RKO (cell line): ENCODE measurements at regions not wholly inside any gene's neighbourhood (a gene's known extent, or its start where the extent isn't known, plus 50 kb on each side); places are given as distances from the start of the nearest gene placed in this dataset.
A peak's percentile ranks its signal among the peaks of the same experiment; 100 is the strongest.
"Not testable (repeated sequence)": the region's sequence is repeated elsewhere in the genome, so short reads cannot be mapped to it uniquely, and the experiment has no call there.

ENCODE experiments used
- DNase-seq: peaks from one replicate; pipeline ENCODE4 v3.0.0-alpha.2; 2016; ENCODE audit warnings: low spot score

GRCh38 chr4:14110407-14110806, 482.9 kb upstream of the BOD1L1 start:
- peak; percentile 0 for DNase-seq

DNA sequence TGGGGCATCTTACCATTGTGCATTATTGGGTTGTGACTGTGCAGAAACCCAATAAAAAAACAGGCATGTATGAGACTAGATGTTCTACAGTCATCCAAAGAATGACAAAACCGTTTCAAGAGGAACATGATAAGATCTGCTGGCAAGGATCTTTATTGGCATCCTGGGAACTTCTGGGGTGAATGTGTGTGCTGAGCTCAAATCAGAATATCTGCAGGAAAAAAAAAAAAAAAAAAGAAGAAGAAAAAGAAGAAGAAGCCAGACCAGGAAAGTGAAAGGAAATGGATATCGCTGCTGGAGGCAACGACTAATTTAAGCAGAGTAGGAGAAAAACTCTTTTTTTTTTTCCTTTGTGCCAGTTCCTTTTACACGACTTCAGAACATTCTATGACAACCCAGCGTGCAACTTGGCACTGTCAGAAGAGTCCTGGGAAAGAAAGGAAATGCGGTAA, 484.2 kb upstream of the BOD1L1 start:
- DNase-seq = no peak

DNA sequence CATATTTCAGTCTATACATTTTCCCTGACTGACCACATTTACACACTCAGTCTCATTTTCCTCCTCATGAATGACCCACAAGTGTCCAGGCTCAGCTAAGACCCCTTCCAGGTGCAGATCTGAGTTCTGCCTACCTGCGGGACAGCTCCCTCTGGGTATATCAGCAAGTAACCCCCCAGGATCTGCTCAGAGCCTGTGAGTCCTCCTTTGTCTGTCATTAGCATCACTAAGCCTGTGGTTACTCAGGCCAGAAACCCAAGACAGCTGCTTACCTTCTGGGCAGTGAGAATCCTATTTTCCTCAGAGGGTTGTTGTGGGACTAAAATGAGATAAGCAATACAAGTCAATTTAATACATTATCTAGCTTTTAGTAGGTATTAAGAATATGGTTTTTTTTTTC, 487.6 kb upstream of the BOD1L1 start:
- DNase-seq = no peak

- DNase-seq = no peak
These were observed 490.2 kb upstream of the BOD1L1 start for GRCh38 chr4:14117575-14118238.

DNA sequence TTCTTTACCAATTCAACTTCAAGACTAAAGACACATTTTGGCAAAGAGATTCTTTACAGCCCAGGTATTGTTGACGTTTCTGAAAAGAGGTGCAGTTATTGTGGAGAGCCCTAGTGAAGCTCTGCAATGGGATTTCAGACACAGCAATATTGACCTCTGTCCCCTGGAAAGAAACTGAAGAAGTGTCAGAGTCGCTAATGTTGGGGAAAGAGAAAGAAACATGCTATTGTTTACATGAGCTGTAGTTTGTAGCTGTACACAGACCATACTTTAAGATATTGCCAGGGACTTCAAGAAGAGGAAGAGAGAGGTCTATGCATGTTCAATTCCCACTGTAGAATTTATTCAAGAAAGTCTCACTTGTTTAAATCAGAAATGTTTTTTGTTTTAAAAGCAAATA, 497.3 kb upstream of the BOD1L1 start:
- DNase-seq = no peak

- DNase-seq = no peak
These were observed 498.0 kb upstream of the BOD1L1 start for GRCh38 chr4:14125375-14126129.

DNA sequence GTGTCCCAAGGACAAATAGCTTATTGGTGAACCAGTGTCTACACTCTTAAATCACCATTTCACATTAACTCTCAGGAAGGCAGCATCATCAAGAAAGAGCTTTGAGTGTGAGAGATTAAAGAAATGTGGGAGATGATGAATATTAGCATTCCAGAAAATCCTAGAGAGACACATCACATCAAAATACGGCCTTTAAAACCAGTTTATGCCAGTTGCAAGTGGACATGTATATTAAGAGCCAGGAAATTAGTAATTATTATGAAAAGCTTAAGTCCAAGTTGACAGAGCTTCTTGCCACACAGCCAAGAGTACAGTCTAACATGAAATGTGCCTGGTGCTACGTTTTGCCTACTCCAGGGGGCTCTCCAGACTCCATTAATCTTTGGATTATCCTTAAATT, 503.0 kb upstream of the BOD1L1 start:
- no peak for DNase-seq

GRCh38 chr4:14131335-14131734, 503.8 kb upstream of the BOD1L1 start:
- DNase-seq = no peak

GRCh38 chr4:14132301-14132700, 504.8 kb upstream of the BOD1L1 start:
- no peak for DNase-seq

GRCh38 chr4:14138106-14138505, 510.6 kb upstream of the BOD1L1 start:
- DNase-seq = no peak

DNA sequence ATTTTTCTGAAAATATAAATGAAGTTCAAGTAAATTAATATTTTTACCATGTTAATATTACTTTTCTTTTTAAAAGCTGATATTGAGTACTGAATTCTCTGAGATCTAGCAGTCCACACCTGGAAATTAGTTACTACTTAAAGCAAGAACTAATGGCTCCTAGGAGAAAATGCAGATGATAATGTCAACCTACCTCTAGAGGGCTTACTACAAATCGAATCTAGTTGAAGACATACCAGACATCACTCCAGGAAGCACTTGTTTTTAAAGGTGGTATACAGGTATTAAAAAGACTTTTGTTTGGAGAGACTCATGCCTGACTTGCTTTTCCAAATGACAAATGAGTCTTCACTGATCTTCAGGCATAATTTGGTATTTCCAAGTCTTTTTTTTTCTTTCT, 516.4 kb upstream of the BOD1L1 start:
- no peak for DNase-seq

DNA sequence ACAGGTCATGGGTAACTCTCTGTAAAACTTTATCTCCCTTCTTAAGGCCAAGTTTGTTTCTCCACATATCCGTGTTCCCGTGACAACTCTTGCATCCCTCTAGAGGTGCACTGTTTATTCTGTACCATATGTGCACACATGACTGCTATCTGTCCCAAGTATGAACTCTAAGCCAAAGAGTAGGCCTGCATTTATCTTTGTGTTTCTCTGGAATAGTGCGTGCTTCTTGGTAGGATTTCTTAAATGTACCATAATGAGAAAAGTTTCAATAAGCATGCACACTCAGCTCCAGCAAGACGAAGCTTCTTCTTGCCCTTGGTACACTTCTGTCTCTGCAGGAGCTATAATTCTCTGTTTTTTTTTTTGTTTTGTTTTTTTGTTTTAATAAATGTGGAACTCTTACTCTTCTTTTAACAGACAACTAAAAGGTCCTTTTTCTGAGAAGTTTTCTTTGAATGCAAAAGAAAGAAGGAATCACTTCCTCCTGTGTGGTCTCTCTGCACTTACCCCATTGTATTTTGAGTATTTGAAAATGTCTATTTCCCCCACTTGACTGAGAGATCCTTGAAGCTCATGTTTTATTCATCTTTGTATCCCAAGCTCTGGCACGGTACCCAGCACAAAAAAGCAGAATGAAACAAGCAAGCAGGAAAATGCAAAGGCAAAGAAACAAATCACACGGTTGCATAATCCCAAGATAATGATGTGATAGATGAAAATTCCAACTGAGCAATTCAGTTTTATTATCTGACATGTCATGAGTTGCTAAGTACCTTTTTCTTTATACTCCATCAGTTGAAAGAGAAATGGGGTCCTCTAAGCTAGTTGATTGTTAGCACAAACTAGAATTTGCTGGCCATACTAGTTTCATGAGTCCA, 521.9 kb upstream of the BOD1L1 start:
- no peak for DNase-seq

DNA sequence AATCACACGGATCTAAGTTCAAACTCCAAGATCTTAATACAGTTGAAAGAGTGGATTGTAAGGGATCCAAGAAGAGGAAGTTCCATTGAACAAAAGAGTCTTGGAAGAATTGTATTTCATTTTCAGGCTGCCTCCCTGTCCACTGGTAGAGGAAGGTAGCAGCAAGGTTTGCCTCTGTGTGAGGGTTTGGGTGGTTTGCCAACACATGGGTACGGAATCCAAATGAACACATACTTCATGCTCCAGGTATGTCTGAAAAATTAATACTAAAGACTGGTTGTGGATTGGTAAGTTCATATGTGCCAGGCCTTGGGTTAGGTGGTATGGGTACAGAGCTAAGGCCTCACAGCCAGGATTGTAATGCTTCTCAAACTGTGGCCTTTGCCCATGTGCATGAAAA, 523.6 kb upstream of the BOD1L1 start:
- DNase-seq = no peak

DNA sequence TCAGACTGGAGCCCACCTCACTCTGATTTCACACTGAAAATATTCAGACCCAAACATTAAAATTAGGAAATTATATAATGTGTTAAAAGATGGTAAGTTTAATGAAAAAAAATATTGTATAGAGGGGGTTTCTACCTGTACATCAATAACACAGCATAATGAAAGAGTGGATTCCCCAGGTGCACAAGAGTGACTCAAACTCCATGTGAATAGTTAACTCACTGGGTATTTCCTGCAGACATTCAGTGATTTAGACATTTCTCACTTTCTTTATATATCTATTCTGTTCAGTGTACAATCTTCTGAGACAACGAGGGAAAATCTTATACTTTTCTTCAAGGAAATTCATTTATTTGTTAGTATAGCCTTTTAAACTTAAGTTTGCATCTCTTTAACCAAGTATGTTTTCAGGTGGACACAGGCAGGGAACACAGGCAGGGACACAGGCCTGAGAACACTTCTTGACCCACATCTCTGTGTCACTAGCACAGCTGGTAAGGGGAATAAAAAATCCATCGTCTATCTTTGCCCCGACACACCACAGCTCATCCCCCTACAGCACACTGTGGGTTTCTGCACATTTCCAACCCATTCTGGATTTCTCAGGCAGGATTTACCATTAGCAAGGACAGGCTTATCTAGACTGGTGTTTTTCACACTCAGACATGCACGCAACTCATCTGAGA, 525.5 kb upstream of the BOD1L1 start:
- no peak for DNase-seq

GRCh38 chr4:14155803-14156202, 528.3 kb upstream of the BOD1L1 start:
- DNase-seq = no peak

DNA sequence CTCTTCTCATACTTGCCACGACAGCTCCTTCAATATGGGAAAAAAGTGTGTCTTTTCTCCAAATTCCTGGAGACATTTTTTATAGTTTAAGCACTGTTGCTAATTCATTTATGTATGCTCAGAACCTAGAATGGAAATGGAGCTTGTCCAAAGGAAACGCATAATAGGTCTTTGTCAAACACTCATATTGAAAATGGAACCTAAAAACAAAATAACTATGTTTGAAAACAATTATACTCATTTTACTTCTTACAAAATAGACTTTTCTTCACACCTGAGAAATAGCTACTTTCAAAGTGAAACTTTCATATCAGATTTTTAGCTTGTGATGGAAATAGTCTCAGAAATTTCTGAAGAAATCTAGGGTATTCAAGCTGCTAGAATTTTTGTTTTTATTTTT, 529.7 kb upstream of the BOD1L1 start:
- no peak for DNase-seq

DNA sequence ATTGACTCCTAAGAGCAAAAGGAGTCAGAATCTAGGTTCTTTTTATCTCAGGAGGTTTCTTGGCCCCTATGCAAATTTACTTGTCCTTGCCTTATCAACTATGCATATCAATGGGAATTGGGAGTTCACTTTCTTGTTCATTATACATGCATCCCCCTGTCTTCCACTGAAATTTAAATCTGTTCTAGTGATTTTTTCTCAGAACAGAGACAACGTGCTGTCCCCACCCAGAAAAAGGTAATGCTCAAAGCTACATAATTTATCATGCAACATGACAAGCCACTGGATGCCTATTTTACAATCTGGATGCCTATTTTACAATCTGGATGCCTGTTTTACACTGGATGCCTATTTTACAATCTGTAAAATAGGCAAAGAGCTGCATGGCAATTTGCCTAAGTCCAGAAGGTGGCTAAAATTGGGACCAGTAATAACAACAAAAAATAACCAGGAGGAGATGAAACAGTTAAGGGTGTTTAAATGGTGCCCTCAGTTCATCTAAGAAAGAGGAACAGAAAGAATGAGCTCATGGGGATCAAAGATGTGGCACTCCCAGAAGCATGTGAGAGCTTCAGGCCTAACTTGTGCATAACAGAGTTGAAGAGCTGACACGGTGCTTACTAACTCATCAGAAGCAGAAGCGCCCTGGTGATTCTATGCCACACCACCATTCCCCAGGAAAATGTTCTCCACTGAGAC, 537.8 kb upstream of the BOD1L1 start:
- DNase-seq = no peak

- no peak for DNase-seq
These were observed 540.5 kb upstream of the BOD1L1 start for GRCh38 chr4:14167876-14168510.

- DNase-seq = peak; percentile 40
These were observed 541.4 kb upstream of the BOD1L1 start for GRCh38 chr4:14168919-14169318.

- DNase-seq = no peak
These were observed 541.9 kb upstream of the BOD1L1 start for GRCh38 chr4:14169460-14169859.

DNA sequence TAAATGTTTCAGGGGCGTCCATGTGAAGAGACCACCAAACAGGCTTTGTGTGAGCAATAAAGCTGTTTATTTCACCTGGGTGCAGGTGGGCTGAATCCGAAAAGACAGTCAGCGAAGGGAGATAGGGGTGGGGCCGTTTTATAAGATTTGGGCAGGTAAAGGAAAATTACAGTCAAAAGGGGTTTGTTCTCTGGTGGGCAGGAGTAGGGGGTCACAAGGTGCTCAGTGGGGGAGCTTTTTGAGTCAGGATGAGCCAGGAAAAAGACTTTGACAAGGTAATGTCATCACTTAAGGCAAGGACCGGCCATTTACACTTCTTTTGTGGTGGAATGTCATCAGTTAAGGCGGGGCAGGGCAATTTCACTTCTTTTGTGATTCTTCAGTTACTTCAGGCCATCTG, 542.4 kb upstream of the BOD1L1 start:
- not testable (repeated sequence) for DNase-seq
